Esophagus squamous epithelium (tissue), 4 donors: ENCODE measurements at regions not wholly inside any gene's neighbourhood (a gene's known extent, or its start where the extent isn't known, plus 50 kb on each side); places are given as distances from the start of the nearest gene placed in this dataset.

Experiments used
- CTCF ChIP-seq, 6 experiments: fragments of 450-650 bp in 4 of 6; fragments of 200-600 bp in 2 of 6; sonication (generic) in 2 of 6; IDR thresholded peaks; one replicate each; pipeline ENCODE4 v1.5.1; 2016 to 2019; ENCODE audit warnings: antibody characterized with exemption in 6 of 6, mild to moderate bottlenecking in 4 of 6, moderate library complexity in 4 of 6
- POLR2A ChIP-seq, 4 donors: fragments of 450-650 bp; IDR thresholded peaks; one replicate each; pipeline ENCODE4 v1.6.1; 2017; ENCODE audit warnings: antibody characterized with exemption in 4 of 4, mild to moderate bottlenecking in 4 of 4, moderate library complexity in 3 of 4

GRCh38 chr4:127558489-127559407 is 74.0 kb upstream of the INTU start:
- no peak for TF ChIP-seq CTCF (IDR thresholded peaks at IDR 0.05)
- TF ChIP-seq POLR2A (IDR thresholded peaks at IDR 0.05): no peak
